GM18511 (cell line): ENCODE measurements at regions not wholly inside any gene's neighbourhood (a gene's known extent, or its start where the extent isn't known, plus 50 kb on each side); places are given as distances from the start of the nearest gene placed in this dataset.
"Not testable (repeated sequence)": the region's sequence is repeated elsewhere in the genome, so short reads cannot be mapped to it uniquely, and the experiment has no call there.

ENCODE experiments used
- ATAC-seq: cut with Tn5 transposase; IDR thresholded peaks from one replicate; pipeline ENCODE4 v1.9.1; 2021; ENCODE audit warnings: mild to moderate bottlenecking, moderate library complexity; ENCODE audit not compliant: unreplicated experiment

GRCh38 chr2:118577202-118577601 lies 270.2 kb downstream of the EN1 start:
- ATAC-seq, result no peak

DNA sequence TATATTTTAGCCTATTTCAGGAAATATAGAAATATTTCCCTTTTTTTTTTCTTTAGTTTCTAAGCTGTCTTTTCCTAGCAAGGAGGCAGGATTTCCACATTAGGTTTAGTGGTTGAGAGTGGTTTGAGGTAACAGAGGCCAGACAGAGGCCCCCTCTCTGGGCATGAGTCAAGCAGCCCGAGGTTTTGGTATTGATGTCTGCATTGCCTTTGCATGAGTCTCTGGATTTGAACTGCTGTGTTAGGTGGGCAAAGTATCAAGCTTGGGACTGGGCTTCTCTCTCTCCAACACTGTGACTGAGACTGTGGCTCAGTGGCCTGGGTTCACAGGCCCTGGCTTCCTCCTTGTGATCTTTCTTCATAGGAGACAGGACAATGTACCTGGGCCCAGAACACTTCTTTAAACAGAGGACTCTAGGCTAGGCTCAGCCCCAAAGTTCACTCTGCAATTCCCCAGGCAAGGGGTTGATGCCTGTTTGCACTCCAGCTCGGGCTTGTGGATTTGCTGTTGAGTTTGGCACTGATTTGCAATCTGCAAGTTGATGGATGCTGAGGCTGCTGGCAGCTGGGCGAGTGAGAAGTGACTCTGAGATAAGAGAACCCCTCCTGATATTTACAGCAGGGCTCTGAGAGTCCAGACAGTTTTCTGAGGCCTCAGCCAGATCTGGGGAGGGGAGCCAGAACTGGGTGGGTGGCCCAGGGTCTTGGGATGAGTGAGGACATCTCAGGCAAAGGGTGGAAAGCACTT lies 271.2 kb downstream of the EN1 start:
- no peak for ATAC-seq

DNA sequence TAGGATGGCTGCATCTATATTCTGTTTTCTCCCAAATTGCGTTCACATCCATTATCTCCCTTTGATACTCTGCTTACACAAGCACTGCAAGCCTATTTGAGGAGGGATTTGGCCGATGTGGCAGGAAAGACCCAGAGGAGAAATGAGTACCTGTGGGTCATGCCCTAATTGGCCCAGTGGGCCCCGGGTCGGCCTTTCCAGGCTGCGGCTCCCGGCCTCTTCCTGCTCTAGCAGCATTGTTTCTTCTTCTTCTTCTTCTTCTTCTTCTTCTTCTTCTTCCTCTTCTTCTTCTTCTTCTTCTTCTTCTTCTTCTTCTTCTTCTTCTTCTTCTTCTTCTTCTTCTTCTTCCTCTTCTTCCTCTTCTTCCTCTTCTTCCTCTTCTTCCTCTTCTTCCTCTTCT lies 275.1 kb downstream of the EN1 start:
- ATAC-seq, result not testable (repeated sequence)

- no peak for ATAC-seq
Observed at GRCh38 chr2:118569876-118570535, 277.4 kb downstream of the EN1 start.

DNA sequence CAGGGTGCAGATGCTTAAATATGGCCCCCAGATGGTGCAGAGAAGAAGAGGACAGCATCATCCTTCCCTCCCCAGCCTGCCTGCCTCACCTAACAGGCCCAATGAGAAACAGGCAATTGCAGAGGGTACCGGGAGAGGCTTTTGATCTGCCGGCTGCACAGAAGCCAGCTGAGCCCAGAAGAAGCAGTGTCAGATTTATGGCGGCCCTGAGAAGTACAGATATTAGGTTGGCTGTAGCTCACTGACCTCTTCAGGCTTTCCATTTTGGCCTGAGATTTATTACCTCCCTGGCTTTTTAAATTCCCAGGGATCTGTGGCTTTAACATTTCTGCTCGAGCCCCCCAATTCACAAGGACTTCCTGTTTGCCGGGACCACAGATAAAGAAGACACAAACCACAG lies 278.7 kb downstream of the EN1 start:
- no peak for ATAC-seq

GRCh38 chr2:118565786-118566540 lies 281.5 kb downstream of the EN1 start:
- no peak for ATAC-seq

DNA sequence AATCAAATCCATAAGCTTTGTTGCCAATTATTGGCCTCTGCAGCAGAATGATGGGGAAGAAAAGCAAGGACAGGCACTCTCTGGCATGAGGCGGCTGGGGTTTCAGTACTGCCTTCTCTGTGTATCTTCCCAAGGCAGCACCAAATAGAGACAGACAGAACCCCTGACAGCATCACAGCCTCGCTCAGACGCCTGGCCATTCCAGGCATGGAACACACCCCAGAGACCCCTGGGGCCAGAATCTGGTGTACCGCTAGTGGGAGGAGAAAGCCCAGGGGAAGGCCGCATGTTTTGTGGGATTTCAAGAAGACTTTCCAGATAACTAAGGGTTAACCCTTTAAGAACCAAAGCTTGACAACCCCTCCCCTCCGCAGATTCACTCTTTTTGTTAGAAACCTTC lies 282.1 kb downstream of the EN1 start:
- no peak for ATAC-seq

DNA sequence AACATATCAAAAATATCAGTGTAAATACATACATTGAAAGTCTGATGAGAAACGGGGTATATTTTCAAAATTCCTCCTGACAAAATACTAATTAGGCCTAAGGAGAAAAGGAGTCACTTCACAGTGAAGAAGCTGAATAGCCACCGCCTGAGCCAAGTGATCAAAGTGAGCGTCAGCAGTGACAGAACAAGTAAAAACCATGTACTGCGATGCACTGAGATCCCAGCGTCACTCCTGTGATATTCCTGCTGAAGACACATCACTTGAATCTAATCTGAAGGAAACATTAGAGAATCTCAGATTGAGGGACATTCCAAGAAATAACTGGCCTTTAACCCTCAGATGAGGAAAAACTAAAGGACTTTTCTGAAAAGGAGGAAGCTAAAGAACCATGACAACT lies 285.3 kb downstream of the EN1 start:
- no peak for ATAC-seq

- no peak for ATAC-seq
Observed at GRCh38 chr2:118558846-118559245, 288.6 kb downstream of the EN1 start.

GRCh38 chr2:118557791-118558190 lies 289.7 kb downstream of the EN1 start:
- ATAC-seq, result no peak

- ATAC-seq, result no peak
Observed at GRCh38 chr2:118557016-118557415, 290.4 kb downstream of the EN1 start.

- no peak for ATAC-seq
Observed at GRCh38 chr2:118554616-118555015, 292.8 kb downstream of the EN1 start.

DNA sequence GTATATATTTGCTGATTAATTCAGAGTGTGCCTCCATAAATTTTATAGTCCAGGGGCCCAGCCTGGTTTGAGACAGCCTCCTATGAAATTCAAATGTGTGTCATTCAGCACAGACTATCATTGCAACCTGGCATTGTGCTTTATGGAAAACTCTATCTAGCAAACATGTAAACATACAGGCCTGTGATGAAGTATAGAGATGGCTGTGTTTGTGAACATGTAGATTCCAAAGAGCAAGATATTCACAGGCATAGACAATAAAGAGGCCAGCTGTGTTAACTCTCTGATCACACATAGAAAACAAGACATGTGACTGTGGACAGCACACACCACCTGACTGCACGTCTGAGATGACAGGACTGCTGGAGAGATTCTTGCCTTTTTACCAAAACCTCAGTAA lies 297.9 kb downstream of the EN1 start:
- ATAC-seq, result no peak

DNA sequence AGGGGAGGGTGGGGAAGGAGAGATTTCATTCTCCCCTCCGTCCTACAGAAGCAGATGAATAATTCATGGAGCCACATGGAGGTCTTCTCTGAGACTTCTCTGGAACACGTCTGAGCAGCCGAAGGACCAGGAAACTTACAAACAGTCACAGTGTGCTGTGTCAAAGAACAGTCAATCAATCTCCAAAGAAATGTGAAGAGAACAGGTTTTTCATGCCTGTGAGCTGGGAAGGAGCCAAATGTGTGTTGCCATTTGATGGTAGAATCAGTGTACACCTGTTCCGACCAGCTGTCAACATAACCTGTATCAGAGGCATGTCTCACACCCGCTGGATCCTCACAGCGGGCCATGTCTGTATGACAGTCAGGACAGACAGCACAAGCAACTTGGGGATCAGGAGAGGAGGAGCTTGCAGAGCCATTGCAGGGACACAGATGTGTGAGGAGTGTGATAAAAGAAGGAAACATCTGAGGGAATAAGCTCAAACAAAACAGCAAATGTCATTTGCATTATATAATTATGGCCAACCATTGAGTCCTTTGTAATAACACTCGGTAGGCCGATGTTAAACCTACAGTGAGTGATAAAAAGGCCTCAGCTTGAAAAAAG lies 298.5 kb downstream of the EN1 start:
- ATAC-seq, result no peak

DNA sequence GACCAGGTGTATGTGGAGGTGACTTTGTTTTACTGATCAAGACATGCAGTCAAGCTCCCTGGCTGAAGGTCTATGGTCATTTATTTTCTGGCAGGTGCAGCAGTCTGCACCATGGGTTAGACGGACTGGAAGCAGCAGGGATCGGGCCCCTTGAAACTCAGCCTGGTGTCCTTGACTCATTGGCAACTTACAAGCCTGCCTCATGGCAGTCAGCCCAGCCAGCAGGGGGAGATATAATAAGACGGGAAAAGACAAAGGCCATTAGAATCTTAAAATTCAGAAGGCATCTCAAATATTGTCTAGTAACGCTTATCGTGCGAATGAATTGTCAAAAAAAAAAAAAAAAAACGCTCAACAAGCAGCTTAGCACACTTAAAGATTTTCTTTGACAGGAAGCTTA lies 308.2 kb downstream of the EN1 start:
- no peak for ATAC-seq

DNA sequence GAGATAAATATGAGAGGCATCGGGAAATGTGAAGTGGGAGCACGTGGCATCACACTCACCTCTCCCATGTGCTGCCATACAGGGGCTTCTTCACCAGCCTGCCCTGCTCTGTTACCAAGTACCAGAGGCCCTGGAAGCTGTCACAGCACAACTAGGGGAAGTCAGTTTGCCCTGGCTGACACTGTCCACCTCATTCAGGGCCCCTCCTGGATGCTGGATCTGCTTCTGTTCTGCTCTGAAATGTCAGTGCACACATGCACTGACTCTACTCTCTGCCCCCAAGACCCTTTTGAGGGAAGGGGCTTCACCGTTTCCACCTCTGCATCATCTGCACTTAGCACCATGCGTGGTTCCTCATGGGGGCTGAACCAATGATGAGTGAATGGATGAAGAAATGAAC lies 311.1 kb downstream of the EN1 start:
- ATAC-seq, result no peak

- no peak for ATAC-seq
Observed at GRCh38 chr2:118535818-118536212, 311.6 kb downstream of the EN1 start.

GRCh38 chr2:118535171-118535817 lies 312.2 kb downstream of the EN1 start:
- no peak for ATAC-seq

DNA sequence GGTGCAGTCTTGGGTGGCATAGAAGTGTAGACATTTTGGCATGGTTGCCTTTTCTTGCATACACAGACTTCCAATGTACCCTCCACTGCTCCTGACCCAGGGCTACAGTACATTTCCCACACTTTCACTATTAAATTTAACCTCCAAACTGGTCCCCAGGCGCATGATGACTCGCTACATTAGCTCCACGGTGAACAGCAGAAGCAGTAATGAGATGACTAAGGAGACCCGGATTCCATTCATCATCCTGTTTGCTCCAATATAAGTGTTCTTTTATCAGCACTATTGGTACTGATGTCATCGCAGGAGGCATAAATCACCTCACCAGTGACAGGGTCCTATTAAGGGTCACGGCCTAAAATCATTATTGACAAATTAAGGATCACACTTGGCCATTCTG lies 316.5 kb downstream of the EN1 start:
- no peak for ATAC-seq

- no peak for ATAC-seq
Observed at GRCh38 chr2:118529908-118530599, 317.4 kb downstream of the EN1 start.
